Cardiac fibroblast (primary cell): ENCODE measurements at regions not wholly inside any gene's neighbourhood (a gene's known extent, or its start where the extent isn't known, plus 50 kb on each side); places are given as distances from the start of the nearest gene placed in this dataset.

ENCODE experiments used
- DNase-seq, 2 donors: peaks; one replicate each; pipeline versions ENCODE4 v3.0.0 to v3.0.0-alpha.2; 2010; ENCODE audit warnings: low read depth in 2 of 2
- H3K4me3 ChIP-seq, 2 donors: replicated peaks in 1 of 2; 1 replicate in 1 of 2; 2 replicates in 1 of 2; pipeline ENCODE4 v1.5.1; 2011; ENCODE audit warnings: low read depth in 2 of 2, low read length in 2 of 2, mild to moderate bottlenecking in 2 of 2, moderate library complexity in 1 of 2
- TF ChIP-seq, protein P1 (sequence below): IDR thresholded peaks from one replicate; pipeline ENCODE4 v1.5.1; 2011; ENCODE audit warnings: low read depth, mild to moderate bottlenecking, low read length, inconsistent platforms

DNA sequence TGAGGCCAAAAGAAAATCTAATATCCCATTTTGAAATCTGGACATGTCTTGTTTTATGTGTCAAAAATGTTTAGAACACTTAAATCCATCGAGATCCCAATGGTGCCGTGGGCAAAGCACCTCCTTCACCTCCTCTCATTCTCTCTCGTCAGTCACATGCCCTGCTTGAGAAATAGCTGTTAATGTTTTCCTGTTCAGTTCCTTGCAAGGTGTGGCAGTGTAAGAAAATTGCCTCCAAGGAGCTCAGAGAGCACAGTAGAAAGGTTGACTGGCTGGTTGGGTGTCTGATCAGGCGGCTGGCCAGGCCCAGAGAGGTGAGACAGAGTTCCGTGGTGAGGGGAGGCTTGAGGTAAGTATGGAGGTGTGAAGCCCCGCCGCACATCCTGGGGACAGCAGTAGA lies 210.2 kb downstream of the TSN start:
- no peak for DNase-seq
- TF ChIP-seq, protein P1, sequence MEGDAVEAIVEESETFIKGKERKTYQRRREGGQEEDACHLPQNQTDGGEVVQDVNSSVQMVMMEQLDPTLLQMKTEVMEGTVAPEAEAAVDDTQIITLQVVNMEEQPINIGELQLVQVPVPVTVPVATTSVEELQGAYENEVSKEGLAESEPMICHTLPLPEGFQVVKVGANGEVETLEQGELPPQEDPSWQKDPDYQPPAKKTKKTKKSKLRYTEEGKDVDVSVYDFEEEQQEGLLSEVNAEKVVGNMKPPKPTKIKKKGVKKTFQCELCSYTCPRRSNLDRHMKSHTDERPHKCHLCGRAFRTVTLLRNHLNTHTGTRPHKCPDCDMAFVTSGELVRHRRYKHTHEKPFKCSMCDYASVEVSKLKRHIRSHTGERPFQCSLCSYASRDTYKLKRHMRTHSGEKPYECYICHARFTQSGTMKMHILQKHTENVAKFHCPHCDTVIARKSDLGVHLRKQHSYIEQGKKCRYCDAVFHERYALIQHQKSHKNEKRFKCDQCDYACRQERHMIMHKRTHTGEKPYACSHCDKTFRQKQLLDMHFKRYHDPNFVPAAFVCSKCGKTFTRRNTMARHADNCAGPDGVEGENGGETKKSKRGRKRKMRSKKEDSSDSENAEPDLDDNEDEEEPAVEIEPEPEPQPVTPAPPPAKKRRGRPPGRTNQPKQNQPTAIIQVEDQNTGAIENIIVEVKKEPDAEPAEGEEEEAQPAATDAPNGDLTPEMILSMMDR = no peak
- no peak overlapping the region for H3K4me3 ChIP-seq

DNA sequence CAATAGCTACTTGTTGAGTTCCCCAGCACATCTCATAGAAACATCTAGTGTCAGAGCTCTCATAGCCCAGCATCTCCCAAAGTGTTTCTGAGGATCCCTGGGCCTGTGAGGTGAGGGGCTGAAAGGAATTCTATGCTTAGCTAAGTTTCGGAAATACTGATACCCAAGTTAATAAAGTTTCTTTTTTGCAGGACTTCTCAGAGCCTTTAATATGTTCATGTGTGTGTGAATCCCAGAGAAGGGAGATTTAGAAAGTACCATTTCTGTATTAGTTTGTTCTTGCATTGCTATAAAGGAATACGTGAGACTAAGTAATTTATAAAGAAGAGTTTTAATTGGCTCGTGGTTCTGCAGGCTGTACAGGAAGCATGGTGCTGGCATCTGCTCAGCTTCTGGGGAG lies 211.2 kb downstream of the TSN start:
- TF ChIP-seq, protein P1 = no peak
- no peak for DNase-seq
- no peak overlapping the region for H3K4me3 ChIP-seq

- TF ChIP-seq, protein P1 = no peak
- H3K4me3 ChIP-seq = peak overlapping the region in 1 of 2 donors; percentile 2
- peak; percentile 70 for DNase-seq
These were observed 213.7 kb downstream of the TSN start for GRCh38 chr2:121969166-121969565.

DNA sequence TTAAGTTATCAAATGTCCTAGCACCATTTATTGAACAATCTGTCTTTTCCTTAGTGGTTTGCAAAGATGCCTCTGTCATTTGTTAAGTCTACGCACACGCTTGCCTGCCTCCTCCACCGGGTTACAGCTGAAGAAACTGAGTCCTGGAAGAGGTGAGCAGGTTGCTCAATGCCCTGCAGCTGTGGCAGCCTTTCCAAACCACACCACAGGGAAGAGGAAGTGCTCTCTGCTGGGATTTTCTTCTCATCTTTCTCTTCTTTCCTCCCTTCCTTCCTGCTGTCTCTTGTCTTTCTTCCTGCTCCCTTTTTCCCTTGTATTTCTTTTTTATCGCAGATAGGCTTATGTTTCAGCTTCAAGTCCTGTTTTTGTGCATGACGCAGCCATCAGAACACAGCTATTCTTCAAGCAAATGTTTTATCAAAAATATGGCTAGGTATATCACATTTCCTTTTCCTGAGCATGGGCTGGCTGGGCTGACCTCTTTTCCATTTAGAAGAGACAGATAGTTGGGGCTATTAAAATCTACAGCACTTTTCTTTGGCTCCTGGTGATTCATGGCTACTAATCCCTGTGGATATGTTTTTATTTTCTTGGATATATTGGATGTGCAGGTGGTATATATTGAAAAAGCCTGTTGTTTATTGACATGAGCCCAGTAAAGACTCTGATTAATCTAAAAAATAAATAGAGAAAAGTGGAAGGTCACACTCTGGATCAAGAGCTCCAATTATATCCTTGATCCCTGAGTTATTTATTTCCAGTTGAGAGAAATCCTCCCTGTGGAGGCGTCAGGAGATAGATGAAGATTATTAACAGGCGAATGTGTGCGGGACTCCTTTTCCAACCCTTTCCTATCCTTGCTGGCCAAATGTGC lies 214.6 kb downstream of the TSN start:
- DNase-seq = peak in 1 of 2 donors; percentile 22
- H3K4me3 ChIP-seq = no peak overlapping the region
- TF ChIP-seq, protein P1 = no peak

GRCh38 chr2:121972203-121972602 lies 216.8 kb downstream of the TSN start:
- no peak overlapping the region for H3K4me3 ChIP-seq
- TF ChIP-seq, protein P1 = no peak
- no peak for DNase-seq

DNA sequence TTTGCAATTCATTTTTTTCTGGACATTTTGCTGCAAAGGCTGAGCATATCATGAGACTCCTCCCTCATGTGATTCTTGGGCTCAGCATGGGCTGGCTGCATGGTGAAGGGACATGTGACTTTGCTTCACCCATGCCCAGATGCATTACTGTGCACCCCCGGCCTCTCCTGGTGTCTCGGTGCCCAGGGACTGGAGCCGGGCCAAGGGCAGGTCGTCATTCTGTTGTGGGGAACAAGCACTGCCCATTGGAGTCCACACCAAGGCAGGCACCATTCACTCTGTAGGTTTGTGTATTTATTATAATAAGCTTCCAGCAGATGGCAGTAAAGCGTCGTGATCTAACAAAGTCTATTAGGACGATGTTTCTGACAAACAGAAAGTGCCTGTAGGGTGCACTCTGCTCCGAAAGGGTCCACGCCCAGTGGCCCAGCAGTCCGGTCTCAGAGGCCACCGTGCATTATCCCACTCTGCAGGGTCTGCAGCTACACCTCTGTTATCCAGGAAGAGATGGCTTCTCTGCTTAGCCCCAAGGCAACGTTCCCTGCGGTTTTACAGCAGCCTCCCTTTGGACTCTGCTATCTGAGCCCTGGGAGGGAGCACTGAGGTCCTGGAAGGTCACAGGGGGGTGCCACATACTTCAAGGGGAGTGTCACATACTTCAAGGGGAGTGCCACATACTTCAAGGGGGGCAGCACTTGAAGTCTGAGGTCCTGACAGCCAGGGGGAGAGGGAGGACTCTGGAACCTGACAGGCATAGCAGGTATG lies 219.6 kb downstream of the TSN start:
- H3K4me3 ChIP-seq = peak overlapping the region in 1 of 2 donors; percentile 47
- DNase-seq = peak; percentile 90
- TF ChIP-seq, protein P1 = peak; percentile 49
